22Rv1 (cell line): ENCODE measurements at regions not wholly inside any gene's neighbourhood (a gene's known extent, or its start where the extent isn't known, plus 50 kb on each side); places are given as distances from the start of the nearest gene placed in this dataset.

Experiments used
- H3K27ac ChIP-seq: fragments of 450-650 bp; 2 replicates; pipeline ENCODE4 v1.5.1; 2017
- ZFX ChIP-seq: fragments of 450-650 bp; IDR thresholded peaks from 2 replicates; pipeline ENCODE4 v1.6.1; 2017; ENCODE audit warnings: antibody characterized with exemption, borderline replicate concordance
- TF ChIP-seq, protein P1 (sequence below): fragments of 450-650 bp; IDR thresholded peaks from 2 replicates; pipeline ENCODE4 v1.5.1; 2017; ENCODE audit warnings: mild to moderate bottlenecking

- no peak overlapping the region for H3K27ac ChIP-seq
- TF ChIP-seq, protein P1, sequence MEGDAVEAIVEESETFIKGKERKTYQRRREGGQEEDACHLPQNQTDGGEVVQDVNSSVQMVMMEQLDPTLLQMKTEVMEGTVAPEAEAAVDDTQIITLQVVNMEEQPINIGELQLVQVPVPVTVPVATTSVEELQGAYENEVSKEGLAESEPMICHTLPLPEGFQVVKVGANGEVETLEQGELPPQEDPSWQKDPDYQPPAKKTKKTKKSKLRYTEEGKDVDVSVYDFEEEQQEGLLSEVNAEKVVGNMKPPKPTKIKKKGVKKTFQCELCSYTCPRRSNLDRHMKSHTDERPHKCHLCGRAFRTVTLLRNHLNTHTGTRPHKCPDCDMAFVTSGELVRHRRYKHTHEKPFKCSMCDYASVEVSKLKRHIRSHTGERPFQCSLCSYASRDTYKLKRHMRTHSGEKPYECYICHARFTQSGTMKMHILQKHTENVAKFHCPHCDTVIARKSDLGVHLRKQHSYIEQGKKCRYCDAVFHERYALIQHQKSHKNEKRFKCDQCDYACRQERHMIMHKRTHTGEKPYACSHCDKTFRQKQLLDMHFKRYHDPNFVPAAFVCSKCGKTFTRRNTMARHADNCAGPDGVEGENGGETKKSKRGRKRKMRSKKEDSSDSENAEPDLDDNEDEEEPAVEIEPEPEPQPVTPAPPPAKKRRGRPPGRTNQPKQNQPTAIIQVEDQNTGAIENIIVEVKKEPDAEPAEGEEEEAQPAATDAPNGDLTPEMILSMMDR, result no peak
- TF ChIP-seq ZFX, result no peak
Measured at GRCh38 chr16:85281181-85281580, 168.9 kb upstream of the CIBAR2 start.

GRCh38 chr16:85282842-85283241, 170.6 kb upstream of the CIBAR2 start:
- H3K27ac ChIP-seq, result no peak overlapping the region
- no peak for TF ChIP-seq ZFX
- TF ChIP-seq, protein P1, result no peak

DNA sequence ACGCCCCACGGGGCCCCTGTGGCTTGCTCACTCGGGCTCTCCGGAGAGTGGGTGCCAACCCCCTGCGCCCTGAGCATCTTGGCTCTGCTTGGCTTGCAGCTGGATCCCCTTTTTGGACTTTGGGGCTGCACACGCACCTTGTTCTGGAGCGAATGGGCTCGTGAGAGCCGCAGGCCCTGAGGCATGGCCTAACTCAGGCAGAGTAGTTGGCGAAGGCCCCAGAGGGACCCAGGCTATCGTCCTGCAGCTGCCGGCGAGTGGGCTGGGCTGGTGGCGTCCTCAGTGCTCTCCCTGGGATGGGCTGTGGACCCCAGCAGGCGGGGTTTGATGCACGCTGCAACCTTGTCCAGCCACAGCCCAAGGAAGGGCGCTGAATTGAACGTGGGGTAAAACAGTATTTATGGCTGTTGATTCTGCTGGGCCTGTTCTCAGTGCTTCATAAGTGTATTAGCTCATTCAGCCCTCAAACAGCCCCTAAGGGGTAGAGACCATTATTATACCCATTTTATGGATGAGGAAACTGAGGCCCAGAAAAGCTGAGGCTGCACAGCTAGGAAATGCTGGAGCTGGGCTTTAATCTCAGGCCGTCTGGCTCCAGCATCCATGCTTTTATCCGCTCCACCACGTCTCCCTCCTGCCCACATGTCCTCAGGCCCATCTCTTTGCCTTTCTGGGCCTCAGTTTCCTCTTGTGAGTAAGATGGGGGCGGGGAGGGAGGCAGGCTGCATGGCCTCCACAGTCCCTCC, 171.2 kb upstream of the CIBAR2 start:
- TF ChIP-seq, protein P1, result no peak
- no peak for TF ChIP-seq ZFX
- H3K27ac ChIP-seq, result no peak overlapping the region

DNA sequence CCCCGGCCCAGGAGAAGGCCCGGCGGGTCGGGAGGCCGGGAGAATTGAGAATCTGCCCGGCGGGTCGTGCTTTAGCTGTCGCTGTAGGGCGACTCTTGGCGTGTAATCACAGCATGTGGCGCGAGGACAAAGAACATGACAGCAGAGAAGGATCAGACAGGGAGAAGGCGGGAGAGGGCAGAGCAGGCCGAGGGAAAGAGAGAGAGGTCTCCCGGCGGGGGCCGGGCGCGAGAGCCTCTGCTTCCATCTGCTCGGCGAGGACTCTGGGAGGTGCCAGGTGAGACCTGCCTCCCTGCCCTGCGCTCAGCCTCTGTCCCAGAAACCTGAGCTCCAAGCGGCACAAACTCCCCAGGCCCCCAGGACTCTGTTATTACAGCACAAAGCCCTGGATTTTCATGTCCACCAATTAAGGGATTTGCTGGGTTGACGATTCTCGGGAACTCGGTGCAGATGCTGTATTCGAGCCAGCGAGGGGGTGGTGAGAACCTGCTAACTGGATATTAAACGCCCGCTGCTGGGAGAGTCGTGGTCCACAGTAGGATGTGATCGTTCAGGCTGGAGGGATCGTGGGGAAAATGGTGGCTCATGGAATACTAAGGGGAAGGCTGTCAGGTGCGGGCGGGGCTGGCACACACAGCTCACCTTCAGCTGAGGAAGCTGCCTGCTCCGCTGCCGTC, 172.0 kb upstream of the CIBAR2 start:
- no peak overlapping the region for H3K27ac ChIP-seq
- TF ChIP-seq ZFX, result no peak
- TF ChIP-seq, protein P1, result no peak

- H3K27ac ChIP-seq, result no peak overlapping the region
- TF ChIP-seq, protein P1, result no peak
- TF ChIP-seq ZFX, result no peak
Measured at GRCh38 chr16:85285681-85286065, 173.4 kb upstream of the CIBAR2 start.

- TF ChIP-seq ZFX, result no peak
- TF ChIP-seq, protein P1, result no peak
- no peak overlapping the region for H3K27ac ChIP-seq
Measured at GRCh38 chr16:85286066-85286831, 174.0 kb upstream of the CIBAR2 start.
